Tibial artery (tissue), 4 donors: ENCODE measurements at regions not wholly inside any gene's neighbourhood (a gene's known extent, or its start where the extent isn't known, plus 50 kb on each side); places are given as distances from the start of the nearest gene placed in this dataset.

Experiments used
- DNase-seq, 2 donors: peaks; one replicate each; pipeline ENCODE4 v3.0.0-alpha.2; 2019
- H3K27ac ChIP-seq, 2 donors: fragments of 200-600 bp; sonication (generic) in 1 of 2; 1 replicate in 1 of 2; 2 replicates in 1 of 2; pipeline ENCODE4 v1.5.1; 2018 to 2019; ENCODE audit warnings: mild to moderate bottlenecking in 1 of 2
- H3K27me3 ChIP-seq, 2 donors: fragments of 200-600 bp; sonication (generic) in 1 of 2; one replicate each; pipeline versions ENCODE4 v1.5.1 to v1.6.0; 2016 to 2019
- H3K36me3 ChIP-seq, 3 donors: fragments of 200-600 bp; sonication (generic) in 2 of 3; one replicate each; pipeline ENCODE4 v1.5.1; 2016 to 2019; ENCODE audit warnings: mild to moderate bottlenecking in 2 of 3
- H3K4me1 ChIP-seq, 4 donors: fragments of 200-600 bp; sonication (generic) in 2 of 4; 1 replicate in 3 of 4; 2 replicates in 1 of 4; pipeline ENCODE4 v1.5.1; 2016 to 2019
- H3K4me3 ChIP-seq, 2 donors: fragments of 200-600 bp; sonication (generic) in 1 of 2; 1 replicate in 1 of 2; 2 replicates in 1 of 2; pipeline ENCODE4 v1.5.1; 2018 to 2019; ENCODE audit warnings: mild to moderate bottlenecking in 2 of 2
- H3K9me3 ChIP-seq, 3 donors: fragments of 200-600 bp; sonication (generic) in 1 of 3; one replicate each; pipeline ENCODE4 v1.5.1; 2016 to 2019
- CTCF ChIP-seq, 2 experiments: fragments of 200-600 bp in 1 of 2; fragments of 450-650 bp in 1 of 2; IDR thresholded peaks; one replicate each; pipeline ENCODE4 v1.5.1; 2017 to 2019; ENCODE audit warnings: antibody characterized with exemption in 2 of 2, mild to moderate bottlenecking in 1 of 2, moderate library complexity in 1 of 2
- intact Hi-C: fragments of 100-400 bp; cut with DNase I; formaldehyde crosslinking; loops from one replicate; pipeline ENCODE4 v1.15.0; 2023; ENCODE audit warnings: low total_unique reads

GRCh38 chr17:33583518-33584417 is 290.7 kb upstream of the ASIC2 start:
- intact Hi-C loops = no loop called here
- peaks cover 0 to 3% (median 0%) of the 10 kb centered on the region in 3 donors for H3K9me3 ChIP-seq
- H3K4me3 ChIP-seq = no peak overlapping the region
- no peaks in the 10 kb centered on the region for H3K4me1 ChIP-seq
- H3K27ac ChIP-seq = no peak overlapping the region
- TF ChIP-seq CTCF (IDR thresholded peaks at IDR 0.05) = no peak
- H3K36me3 ChIP-seq = no peaks in the 10 kb centered on the region
- DNase-seq = no peak
- H3K27me3 ChIP-seq = no peaks in the 10 kb centered on the region

GRCh38 chr17:33593991-33594390 is 300.9 kb upstream of the ASIC2 start:
- Histone ChIP-seq H3K27me3 (no peaks in the 10 kb centered on the region), H3K4me1 (peaks cover 0 to 4% (median 0%) of the 10 kb centered on the region in 4 donors), H3K4me3 (no peak overlapping the region), H3K27ac (no peak overlapping the region), H3K9me3 (no peaks in the 10 kb centered on the region), H3K36me3 (no peaks in the 10 kb centered on the region)
- DNase-seq = no peak
- intact Hi-C loops = no loop called here
- TF ChIP-seq CTCF (IDR thresholded peaks at IDR 0.05) = no peak

GRCh38 chr17:33595828-33596227 is 302.7 kb upstream of the ASIC2 start:
- Histone ChIP-seq H3K4me3 (no peak overlapping the region), H3K36me3 (no peaks in the 10 kb centered on the region), H3K9me3 (no peaks in the 10 kb centered on the region), H3K27ac (no peak overlapping the region), H3K27me3 (no peaks in the 10 kb centered on the region), H3K4me1 (peaks cover 0 to 4% (median 0%) of the 10 kb centered on the region in 4 donors)
- TF ChIP-seq CTCF (IDR thresholded peaks at IDR 0.05) = no peak
- no peak for DNase-seq
- intact Hi-C loops = no loop called here

- Histone ChIP-seq H3K27me3 (no peaks in the 10 kb centered on the region), H3K9me3 (no peaks in the 10 kb centered on the region), H3K4me1 (peaks cover 0 to 4% (median 0%) of the 10 kb centered on the region in 4 donors), H3K4me3 (no peak overlapping the region), H3K36me3 (no peaks in the 10 kb centered on the region), H3K27ac (no peak overlapping the region)
- no peak for DNase-seq
- TF ChIP-seq CTCF (IDR thresholded peaks at IDR 0.05) = no peak
- intact Hi-C loops = no loop called here
Measured at GRCh38 chr17:33596899-33597298, 303.8 kb upstream of the ASIC2 start.

GRCh38 chr17:33598797-33599196 is 305.7 kb upstream of the ASIC2 start:
- H3K4me1 ChIP-seq = peaks cover 0 to 4% (median 0%) of the 10 kb centered on the region in 4 donors
- H3K27ac ChIP-seq = no peak overlapping the region
- TF ChIP-seq CTCF (IDR thresholded peaks at IDR 0.05) = no peak
- H3K27me3 ChIP-seq = no peaks in the 10 kb centered on the region
- H3K4me3 ChIP-seq = no peak overlapping the region
- H3K36me3 ChIP-seq = no peaks in the 10 kb centered on the region
- intact Hi-C loops = no loop called here
- DNase-seq = no peak
- H3K9me3 ChIP-seq = no peaks in the 10 kb centered on the region
